DMS114 treated with DMSO at 0.1 percent for 48 hours (cell line): ENCODE measurements at regions not wholly inside any gene's neighbourhood (a gene's known extent, or its start where the extent isn't known, plus 50 kb on each side); places are given as distances from the start of the nearest gene placed in this dataset.
"Not testable (repeated sequence)": the region's sequence is repeated elsewhere in the genome, so short reads cannot be mapped to it uniquely, and the experiment has no call there.

Experiments used
- DNase-seq: peaks from one replicate; lab custom pipeline; 2025; ENCODE audit not compliant: unreplicated experiment; lab: John Stamatoyannopoulos, UW

DNA sequence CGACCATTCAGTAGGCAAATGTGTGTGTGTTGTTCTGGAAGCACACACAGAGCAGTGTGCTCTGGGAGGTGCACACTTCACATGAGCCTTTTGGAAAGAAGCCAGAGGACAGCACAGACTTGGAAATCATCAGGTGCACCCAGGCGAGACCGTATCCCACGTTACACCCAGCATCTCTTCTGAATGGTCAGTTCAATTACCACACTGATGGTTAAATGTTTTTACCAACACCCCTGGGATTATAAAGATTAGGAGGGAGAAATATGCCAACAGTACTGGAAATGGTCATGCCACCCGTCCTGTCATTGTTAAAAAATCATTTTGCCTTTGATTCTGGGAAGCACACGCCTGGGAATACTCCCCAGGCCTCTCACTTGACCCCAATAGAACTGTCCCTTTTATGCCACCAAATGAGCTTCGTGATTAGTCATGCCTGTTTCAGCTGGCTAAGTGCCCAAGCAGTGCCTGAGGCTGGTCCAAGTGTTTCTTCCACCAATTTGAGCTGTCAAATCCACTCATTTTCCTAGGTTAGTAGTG, 183.7 kb downstream of the NRP2 start:
- DNase-seq, result no peak

DNA sequence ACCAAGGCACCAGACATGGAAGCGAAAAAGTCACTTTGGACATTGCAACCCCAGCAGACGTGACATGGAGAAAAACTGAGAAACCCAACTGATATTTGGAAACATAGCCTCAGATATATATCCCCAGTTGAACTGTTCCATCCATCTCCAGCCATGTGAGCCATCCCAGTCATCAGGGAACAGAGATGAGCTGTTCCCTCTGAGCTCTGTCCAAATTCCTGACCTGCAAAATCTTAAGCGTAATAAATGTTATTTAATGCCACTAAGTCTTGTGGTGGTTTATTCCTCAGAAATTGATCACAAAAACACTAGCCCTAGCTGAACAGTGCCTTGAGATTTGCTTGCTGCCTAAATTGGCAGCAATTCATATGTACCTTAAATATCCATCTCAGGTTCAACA, 182.8 kb downstream of the NRP2 start:
- DNase-seq, result no peak

DNA sequence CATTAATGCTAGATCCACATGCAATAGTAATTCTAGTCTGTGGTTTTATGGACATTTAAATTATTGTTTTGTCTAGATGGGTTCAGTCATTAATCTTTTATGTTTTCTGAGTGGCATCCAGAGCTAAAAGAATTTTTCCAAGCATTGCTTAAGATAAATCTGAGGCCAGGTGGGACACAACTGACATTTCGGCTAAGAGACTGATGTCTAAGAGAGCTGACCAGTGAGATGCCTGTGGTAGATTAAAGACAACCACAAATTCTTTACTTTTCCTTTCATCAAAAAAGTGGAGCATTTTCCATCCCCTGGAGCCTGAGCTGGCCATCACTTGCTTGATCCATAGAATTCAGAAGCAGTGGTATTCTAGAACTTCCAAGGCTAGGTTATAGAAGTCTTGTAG, 182.2 kb downstream of the NRP2 start:
- no peak for DNase-seq

DNA sequence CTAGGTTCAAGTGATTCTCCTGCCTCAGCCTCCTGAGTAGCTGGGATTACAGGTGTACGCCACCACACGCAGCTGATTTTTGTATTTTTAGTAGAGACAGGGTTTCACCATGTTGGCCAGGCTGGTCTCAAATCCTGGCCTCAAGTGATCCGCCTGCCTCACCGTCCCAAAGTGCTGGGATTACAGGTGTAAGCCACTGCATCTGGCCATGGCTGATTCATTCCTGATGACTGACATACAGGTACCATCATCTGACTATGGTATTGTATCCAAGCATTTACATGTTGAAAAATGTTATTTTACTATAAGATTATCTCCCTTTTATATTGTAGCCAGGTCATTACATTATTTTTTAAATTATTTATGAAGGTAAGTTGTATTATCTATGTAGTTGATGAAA, 180.5 kb downstream of the NRP2 start:
- not testable (repeated sequence) for DNase-seq

DNA sequence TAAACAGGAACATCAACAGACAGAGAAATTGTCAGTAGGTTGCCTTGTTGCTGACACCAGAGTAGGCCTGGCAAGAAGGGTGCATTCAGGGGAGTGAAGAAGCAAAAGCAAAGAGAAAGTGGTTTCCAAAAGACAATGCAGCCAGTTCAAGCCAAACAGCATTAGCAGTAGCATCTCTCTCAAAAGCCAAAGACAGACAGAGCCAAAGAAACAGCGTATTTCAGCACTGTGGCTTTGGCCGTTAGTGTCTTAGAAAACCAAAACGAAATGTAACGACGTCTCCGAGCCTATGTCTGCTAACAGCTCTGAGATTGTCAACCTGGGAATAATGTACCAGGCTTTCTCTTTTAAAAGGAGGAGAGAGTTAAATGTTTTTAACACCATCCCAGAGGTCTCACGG, 178.6 kb downstream of the NRP2 start:
- DNase-seq, result no peak

DNA sequence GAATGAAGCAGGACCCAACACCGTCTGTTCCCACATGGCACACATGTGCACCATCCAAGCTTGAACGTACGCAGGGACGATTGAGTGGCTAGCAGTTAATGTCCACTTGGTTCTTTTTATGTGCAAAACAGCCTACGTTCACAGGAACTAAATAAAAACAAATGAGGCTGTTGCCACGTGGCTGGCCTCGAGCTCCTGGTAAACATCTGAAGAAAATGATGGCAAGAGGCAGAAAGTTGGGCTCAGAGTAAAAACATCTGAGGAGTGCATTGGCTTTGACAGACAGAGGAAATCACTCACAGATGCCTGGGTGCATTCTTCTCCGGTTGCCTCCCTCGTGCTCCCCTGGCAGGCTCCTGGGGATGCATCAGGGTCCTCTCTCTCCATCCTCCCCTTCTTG, 177.9 kb downstream of the NRP2 start:
- DNase-seq, result no peak

DNA sequence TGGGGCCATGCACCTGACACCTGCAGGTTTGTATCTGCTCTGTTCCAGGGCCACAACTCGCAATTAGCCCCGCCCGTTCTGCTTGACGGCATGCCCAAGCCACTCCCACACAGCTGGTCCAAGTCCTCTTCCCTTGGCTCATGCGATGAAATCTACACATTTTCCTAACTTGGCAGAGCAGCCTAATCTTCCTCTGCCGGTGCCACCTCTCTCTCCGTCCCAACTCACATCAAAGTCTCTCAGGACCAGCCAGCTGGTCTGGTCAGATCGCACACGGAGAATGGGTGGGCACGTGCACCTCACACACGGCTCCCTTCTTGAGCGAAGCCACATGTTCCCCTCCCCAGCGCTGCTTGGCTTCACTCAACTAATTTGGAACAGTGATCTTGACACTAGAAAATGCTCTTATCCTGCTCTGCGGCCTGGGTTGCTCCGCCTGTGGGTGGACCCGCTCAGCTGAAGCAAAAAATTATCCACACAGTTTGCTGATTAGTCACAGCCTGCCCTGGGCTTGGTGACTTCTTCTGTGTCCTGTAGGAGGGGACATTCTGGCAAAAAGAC, 176.7 kb downstream of the NRP2 start:
- no peak for DNase-seq

DNA sequence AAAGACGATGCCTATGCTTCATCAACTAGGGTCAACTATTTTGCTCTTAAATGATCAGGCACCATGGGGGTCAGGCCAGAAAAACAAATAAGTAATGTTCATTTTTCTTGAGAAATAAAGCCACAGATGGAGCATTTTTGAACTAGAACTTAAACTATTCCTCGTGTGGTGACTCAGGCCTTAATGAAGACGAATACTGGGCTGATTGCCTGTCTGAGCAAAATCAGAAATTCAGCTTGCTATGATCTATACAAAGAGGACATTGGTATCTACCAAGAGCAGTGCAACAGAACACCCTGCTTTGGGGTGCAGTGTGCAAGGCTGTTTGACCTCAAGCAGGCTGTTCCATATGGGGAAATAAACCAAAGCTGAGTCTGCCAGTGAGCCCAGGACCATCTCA, 176.0 kb downstream of the NRP2 start:
- DNase-seq, result no peak

DNA sequence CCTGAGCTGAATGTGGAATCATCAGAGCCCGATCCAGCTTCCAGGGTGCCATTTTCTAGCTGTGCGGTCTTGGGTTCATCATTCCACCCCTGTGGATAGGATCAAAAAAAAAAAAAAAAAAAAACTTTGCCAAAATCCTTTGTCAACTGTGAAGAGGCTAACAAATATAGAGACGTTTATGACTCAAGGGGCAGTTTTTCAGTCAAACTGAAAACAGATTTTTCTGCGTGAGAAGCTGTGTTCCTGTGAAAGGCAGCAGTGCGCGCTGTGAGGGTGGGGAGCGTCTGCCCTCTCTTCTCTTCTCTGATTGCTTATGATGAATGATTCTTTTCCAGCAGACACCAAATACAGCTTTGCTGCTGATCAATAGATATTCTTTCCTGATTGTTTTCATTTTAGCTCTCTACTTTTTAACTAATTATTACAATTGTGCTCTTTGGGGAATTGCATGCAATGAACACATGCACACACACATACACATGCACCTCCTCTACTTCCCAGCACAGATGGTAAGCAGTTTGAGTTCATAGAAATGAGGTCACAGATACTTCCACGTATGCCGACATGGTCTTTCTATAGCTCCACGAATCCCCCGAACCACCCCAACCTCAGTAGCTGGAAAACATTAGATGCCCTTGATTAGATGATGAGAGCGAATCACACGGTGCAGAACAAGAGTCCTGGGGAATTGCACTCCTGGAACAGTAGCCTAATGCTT, 175.4 kb downstream of the NRP2 start:
- no peak for DNase-seq

DNA sequence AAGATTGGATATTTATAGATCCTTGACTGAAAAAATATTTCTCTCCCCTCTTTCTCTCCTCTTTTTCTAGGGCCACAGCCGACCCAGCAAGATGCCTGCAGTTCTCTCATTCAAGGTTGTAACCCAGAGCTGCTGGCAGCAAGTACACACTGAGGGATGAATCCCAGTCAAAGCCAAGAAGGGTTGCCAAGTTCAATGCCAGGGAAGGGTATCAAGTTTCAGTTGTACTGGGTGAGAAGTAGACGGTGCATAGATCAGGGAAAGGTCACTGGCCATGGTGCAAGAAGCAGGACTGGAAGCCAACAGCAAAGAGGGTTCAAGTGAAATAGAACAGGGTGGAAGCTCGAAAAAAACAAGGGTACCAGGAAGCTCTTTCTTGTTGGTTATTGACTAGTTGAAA, 170.2 kb downstream of the NRP2 start:
- DNase-seq, result no peak

DNA sequence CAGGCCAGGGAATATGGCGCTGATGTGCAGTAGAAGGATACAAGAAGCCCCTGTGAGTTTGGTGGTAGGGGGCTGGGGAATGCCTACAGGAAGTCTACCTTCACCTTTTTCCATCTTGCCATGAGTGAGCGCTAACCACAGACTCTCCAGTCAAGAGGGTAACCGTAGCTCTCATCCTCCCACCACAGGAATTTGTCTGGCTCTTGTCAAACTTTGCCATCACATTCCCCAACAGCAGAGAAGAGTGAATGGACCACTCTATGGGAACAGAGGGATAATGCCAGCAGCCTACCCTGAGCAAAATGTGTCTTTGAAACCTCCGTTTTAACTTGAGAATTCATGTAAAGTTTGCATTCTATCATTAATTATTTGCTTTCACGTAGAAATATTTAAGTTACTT, 168.3 kb downstream of the NRP2 start:
- DNase-seq, result no peak

DNA sequence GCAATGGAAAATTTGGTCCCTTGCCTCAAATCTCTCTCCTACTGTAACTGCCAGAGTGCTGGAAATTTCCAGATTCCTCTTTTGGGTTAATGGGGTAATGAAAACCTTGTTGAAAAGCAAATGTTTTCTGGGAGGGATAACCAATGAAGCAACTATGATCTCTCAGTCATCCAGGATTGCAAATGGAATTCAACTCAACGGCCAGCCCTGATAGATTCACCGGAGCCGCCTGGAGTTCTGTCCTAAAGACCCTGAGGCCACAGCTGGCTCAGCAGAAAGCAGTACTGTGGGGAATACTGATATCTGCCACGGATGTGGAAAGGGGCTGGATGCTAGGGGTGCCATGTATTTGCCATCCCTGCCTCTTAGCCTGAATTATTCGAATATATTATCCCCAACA, 167.8 kb downstream of the NRP2 start:
- no peak for DNase-seq

DNA sequence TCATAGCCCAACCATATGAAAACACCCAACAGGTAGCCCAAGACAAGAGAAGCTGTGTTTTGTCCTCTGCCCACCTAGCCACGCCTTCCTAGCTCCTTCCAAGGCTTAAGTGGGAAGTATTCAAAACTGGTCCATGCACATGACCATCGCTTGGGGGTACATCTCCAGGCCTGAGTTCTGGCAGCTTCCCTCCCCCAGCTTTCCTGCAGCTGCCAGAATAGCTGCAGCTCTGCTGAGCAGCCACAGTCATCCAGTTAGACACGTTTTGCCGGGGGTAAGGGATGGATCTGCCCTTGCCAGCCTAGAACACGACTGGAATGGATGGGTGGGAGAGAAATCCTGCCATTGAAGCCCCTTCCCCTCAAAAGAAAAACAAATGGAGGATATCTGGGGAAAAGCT, 166.8 kb downstream of the NRP2 start:
- no peak for DNase-seq

DNA sequence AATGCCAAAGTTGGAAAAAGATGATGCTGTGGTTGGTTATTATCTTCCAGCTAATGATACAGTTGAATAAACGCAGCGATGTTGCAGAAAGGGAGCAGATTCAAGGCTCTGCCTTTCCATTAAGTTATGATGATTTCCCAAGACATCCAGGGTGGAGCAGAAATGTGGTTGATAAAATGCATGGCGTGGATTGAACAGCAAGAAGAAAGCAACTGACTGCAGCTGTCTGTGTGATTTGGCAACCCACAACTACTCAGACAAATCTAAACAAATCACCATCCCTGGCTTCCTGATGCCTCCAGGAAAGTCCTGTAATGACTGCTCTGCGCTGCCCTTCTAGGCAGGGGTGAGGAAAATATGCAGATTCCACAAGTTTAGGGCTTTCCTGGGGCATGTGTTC, 166.3 kb downstream of the NRP2 start:
- no peak for DNase-seq
